D721Med (cell line): ENCODE measurements at regions not wholly inside any gene's neighbourhood (a gene's known extent, or its start where the extent isn't known, plus 50 kb on each side); places are given as distances from the start of the nearest gene placed in this dataset.

Experiments used
- DNase-seq: peaks from one replicate; pipeline ENCODE4 v3.0.0; 2011; ENCODE audit warnings: low spot score; ENCODE audit not compliant: insufficient read length
- FAIRE-seq: peaks from 2 replicates; lab custom pipeline; 2011; peaks lifted over from hg19 to GRCh38; lab: Jason Lieb, UNC
- TF ChIP-seq, protein P1 (sequence below): IDR thresholded peaks from 2 replicates; pipeline ENCODE4 v1.5.1; 2012; ENCODE audit warnings: mild to moderate bottlenecking, control low read depth; ENCODE audit not compliant: insufficient read depth; ENCODE audit errors: missing control alignments

GRCh38 chr3:24678021-24678420, 183.4 kb upstream of the THRB start:
- TF ChIP-seq, protein P1, sequence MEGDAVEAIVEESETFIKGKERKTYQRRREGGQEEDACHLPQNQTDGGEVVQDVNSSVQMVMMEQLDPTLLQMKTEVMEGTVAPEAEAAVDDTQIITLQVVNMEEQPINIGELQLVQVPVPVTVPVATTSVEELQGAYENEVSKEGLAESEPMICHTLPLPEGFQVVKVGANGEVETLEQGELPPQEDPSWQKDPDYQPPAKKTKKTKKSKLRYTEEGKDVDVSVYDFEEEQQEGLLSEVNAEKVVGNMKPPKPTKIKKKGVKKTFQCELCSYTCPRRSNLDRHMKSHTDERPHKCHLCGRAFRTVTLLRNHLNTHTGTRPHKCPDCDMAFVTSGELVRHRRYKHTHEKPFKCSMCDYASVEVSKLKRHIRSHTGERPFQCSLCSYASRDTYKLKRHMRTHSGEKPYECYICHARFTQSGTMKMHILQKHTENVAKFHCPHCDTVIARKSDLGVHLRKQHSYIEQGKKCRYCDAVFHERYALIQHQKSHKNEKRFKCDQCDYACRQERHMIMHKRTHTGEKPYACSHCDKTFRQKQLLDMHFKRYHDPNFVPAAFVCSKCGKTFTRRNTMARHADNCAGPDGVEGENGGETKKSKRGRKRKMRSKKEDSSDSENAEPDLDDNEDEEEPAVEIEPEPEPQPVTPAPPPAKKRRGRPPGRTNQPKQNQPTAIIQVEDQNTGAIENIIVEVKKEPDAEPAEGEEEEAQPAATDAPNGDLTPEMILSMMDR, result no peak
- FAIRE-seq (no peak), DNase-seq (no peak)

- TF ChIP-seq, protein P1, result no peak
- DNase-seq, result no peak
- no peak for FAIRE-seq
Observed at GRCh38 chr3:24678421-24678865, 183.8 kb upstream of the THRB start.

GRCh38 chr3:24679429-24679828, 184.8 kb upstream of the THRB start:
- FAIRE-seq, result no peak
- TF ChIP-seq, protein P1, result no peak
- no peak for DNase-seq

- no peak for FAIRE-seq
- TF ChIP-seq, protein P1, result peak; percentile 85
- peak; percentile 8 for DNase-seq
Observed at GRCh38 chr3:24680214-24680967, 185.7 kb upstream of the THRB start.

- no peak for FAIRE-seq
- no peak for DNase-seq
- TF ChIP-seq, protein P1, result no peak
Observed at GRCh38 chr3:24682141-24682547, 187.5 kb upstream of the THRB start.

DNA sequence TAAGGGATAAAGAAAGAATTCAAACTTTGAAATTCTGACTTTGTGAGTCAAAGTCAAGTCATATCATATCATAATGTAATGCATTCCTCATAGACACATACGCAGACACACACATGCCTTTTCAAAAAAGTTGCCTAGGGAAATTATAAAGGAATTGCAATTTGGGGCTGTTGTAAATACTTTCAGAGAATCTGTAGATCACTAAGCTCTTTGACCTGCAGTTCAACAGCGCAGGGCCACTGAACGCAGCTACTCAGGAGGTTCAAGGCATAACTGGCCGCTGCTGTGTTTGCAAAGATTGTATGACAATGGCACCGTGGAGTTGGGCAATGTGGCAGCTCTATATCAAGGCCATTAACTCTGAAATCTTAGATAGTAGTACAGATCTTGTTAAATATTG, 188.4 kb upstream of the THRB start:
- DNase-seq (no peak), FAIRE-seq (no peak)
- TF ChIP-seq, protein P1, result no peak

DNA sequence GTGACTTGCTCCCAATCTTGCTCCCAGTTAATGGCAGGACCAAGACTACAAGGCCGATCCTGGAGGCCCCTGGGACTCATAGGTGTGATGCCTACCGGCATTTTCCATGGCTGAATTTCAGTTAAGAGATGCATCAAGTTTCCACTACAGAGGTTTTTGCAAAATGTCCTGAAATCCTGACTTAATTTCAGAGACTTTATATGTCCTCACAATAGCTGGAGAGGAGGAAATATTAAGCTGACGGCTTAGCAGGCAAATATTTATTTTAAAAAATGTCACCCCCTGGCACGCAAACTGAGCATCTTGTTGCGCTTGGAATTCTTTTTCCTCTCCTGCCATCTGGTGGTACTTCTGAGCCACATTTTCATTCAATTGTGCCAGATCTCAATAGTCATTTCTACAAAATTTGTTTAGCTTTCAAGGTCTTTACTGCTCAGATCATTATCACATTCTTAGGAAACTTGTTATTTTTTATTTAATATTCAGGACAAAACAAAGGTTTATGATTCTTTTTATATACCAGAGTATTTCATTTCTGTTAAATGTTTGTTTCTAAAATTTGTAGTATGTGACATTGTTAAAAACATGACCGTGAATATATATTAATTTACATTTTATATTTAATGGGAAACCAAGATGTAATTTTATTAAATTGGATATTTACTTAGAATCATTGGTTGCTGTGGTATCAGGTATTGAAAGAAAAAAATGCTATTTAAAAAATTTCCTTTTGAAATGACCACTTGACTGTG, 189.2 kb upstream of the THRB start:
- DNase-seq (no peak), FAIRE-seq (no peak)
- TF ChIP-seq, protein P1, result peak; percentile 65
